ENCODE measurements at regions not wholly inside any gene's neighbourhood (a gene's known extent, or its start where the extent isn't known, plus 50 kb on each side); places are given as distances from the start of the nearest gene placed in this dataset.

DNA sequence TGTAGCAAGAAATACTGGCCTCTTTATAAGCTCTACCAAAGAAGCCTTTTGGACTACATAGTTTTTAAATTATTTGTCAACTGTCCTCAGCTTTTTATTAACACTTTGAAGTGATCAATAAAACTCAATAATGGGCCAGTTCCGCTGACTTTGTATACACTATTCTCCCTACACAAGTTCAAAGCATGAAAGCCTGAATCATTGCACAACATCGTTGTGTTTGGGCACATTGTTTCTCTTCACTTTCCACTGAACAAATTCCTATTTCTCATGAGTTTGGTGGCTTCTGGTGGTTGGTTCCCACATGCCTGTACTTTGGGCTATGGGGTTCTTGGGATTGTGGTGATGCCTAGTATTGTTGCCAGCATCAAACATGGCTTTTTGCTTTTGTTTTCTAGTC is 561.8 kb upstream of the LRRN3 start:
- TF ChIP-seq, protein P1, sequence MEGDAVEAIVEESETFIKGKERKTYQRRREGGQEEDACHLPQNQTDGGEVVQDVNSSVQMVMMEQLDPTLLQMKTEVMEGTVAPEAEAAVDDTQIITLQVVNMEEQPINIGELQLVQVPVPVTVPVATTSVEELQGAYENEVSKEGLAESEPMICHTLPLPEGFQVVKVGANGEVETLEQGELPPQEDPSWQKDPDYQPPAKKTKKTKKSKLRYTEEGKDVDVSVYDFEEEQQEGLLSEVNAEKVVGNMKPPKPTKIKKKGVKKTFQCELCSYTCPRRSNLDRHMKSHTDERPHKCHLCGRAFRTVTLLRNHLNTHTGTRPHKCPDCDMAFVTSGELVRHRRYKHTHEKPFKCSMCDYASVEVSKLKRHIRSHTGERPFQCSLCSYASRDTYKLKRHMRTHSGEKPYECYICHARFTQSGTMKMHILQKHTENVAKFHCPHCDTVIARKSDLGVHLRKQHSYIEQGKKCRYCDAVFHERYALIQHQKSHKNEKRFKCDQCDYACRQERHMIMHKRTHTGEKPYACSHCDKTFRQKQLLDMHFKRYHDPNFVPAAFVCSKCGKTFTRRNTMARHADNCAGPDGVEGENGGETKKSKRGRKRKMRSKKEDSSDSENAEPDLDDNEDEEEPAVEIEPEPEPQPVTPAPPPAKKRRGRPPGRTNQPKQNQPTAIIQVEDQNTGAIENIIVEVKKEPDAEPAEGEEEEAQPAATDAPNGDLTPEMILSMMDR (conservative IDR thresholded peaks at IDR 0.05; ENCODE audit: low read depth, low read length): no peak
- H3K4me3 ChIP-seq (ENCODE audit: low read depth, low read length): no peak overlapping the region

DNA sequence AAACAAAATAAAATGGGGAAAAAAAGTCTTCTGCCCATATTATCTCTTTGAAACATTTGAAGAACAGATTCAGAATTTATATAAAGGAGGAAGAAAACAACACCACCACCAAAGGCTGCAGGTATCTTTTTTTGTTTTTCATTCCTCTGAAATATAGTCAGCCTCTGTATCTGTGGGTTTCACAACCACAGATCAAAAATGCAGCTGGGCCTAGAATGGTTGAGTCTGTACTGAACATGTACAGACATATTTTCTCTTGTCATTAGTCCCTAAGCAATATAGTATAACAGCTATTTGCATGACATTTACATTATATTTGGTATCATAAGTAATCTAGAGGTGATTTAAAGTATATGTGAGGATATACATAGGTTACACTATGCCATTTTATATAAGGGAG is 559.7 kb upstream of the LRRN3 start:
- no peak overlapping the region for H3K4me3 ChIP-seq (ENCODE audit: low read depth, low read length)
- peak; percentile 62 for DNase-seq (ENCODE audit: low read depth)
- TF ChIP-seq, protein P1 (conservative IDR thresholded peaks at IDR 0.05; ENCODE audit: low read depth, low read length): no peak

More for the DNA sequence above, 561.8 kb upstream of the LRRN3 start:
- no peak for DNase-seq (ENCODE audit: low read depth)

DNA sequence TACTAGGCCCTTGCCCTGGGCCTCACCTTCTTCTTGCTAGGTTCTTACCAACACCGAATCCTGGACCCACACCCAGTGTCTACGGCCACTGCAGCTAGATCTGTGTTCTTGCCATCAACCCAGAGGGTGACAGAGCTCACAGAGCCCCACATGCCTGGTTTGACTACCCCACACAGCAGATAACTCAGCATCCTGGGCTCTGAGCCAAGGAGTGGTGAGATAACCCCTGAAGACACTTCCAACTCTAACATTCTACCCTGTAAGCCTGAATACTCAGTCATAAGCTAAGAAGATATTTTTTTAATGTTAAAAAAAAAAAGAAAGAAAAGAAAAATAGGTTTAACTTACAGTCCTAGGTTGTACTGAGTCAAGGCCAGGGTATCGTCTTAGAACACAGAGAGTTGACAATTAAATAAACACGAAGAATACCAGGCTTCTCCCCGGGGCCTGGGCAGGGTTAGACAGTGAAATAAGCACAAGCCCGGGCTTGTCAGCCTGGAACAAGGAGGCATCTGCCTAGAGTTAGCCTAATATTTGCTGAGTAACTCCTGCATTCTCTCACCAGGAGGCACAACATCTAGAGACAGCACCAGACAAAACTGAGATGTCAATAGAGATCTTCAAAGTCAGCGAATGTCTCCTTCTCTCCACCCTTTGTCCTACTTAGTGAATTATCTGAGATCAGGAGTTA is 556.5 kb upstream of the LRRN3 start:
- TF ChIP-seq, protein P1 (conservative IDR thresholded peaks at IDR 0.05; ENCODE audit: low read depth, low read length): peak; percentile 18
- peak; percentile 61 for DNase-seq (ENCODE audit: low read depth)
- no peak overlapping the region for H3K4me3 ChIP-seq (ENCODE audit: low read depth, low read length)

DNA sequence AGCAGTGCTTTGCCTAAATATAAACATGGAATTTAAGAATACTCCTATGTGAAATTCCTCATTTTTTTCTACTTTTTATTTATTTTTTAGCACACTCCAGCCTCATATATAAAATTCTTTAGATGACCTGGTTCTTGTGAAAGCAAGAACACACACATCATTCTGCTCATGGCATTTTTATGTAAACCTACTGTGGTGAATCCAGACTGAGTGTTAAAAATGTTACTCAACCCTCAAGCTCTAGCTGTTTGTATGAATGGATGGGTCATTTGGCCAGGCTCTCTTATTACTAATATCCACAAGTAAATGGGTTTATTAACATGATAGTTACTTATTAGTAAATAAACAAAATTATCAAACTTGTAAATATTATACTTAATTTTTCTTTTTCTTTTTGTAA is 551.7 kb upstream of the LRRN3 start:
- TF ChIP-seq, protein P1 (conservative IDR thresholded peaks at IDR 0.05; ENCODE audit: low read depth, low read length): no peak
- peak; percentile 25 for DNase-seq (ENCODE audit: low read depth)
- no peak overlapping the region for H3K4me3 ChIP-seq (ENCODE audit: low read depth, low read length)

DNA sequence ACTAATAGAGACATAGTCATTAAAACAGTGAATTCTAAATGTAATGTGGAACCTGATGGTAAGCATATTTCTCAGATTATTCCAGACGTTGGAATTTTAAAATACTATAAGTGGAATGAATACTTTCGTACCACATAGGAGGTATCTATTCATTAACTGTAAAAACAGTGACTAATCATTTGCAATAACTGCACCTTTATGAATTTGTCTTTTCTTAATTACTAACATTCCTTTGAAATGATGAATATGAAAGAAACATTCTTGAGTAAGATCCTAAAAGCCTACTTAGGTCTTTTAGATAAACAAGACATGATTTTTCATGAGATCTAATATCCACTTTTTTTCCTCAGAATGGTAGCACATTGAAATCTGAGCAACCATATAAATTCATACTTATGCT is 549.0 kb upstream of the LRRN3 start:
- H3K4me3 ChIP-seq (ENCODE audit: low read depth, low read length): no peak overlapping the region
- TF ChIP-seq, protein P1 (conservative IDR thresholded peaks at IDR 0.05; ENCODE audit: low read depth, low read length): no peak
- DNase-seq (ENCODE audit: low read depth): no peak

DNA sequence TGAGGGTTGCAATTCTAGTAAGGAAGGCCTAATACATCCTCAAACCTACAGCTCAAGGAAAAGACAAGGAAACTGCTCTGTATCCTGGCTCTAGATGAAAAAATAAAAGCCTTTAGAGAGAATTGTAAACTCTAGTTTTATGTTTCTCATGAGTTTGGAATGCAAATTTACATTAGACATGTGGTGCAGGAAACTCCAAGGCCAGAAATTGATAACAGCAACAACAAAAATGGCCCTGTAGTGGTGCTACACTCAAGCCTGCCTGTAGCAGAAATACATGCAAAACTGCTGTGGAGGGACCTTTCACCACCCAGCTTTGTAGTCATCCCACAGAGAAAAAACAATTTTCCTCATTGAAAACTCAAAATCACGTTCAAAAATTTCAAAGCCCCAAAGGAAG is 546.7 kb upstream of the LRRN3 start:
- peak; percentile 26 for DNase-seq (ENCODE audit: low read depth)

More for the DNA sequence above, 546.7 kb upstream of the LRRN3 start:
- H3K4me3 ChIP-seq (ENCODE audit: low read depth, low read length): no peak overlapping the region
- TF ChIP-seq, protein P1 (conservative IDR thresholded peaks at IDR 0.05; ENCODE audit: low read depth, low read length): no peak
